ENCODE measurements at regions not wholly inside any gene's neighbourhood (a gene's known extent, or its start where the extent isn't known, plus 50 kb on each side); places are given as distances from the start of the nearest gene placed in this dataset.

DNA sequence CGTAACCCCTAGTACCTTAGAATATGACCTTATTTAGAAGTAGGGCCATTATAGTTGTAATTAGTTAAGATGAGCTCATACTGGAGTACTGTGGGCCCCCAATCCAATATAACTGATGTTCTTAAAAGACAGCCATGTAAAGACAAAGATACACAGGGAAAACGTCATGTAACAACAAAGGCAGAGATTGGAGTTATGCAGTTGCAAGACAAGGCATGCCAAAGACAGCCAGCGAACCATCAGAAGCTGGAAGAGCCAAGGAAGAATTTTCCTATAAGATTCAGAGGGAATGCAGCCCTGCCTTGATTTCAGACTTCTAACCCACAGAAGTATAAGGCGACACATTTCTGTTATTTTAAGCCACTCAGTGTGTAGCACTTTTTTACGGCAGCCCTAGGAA lies 55.9 kb upstream of the TLK1 start:
- in situ Hi-C loops (cut with HindIII; ENCODE audit: low pct_unique_long_range_greater_than_20kb, low sequenced_read_pairs): no loop called here
- POLR2A ChIA-PET: no interaction called here
- no TSS peak for BruUV-seq (replicated peaks)

DNA sequence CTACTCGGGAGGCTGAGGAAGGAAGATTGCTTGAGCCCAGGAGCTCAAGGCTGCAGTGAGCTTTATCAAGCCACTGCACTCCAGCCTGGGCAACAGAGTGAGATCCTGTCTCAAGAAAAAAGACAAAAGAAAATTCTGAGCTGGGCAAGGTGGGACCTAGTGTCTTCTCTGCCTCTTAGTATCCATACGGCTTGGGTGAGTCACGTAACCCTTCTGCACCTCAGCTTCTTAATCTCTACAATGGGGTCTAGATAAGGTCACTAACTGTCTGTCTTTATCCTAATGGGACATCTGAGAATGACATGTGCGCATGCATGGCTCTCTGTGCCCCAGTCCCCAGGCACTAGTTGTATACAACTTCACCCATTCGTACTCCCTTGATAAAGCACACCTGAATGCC lies 53.4 kb upstream of the TLK1 start:
- H3K36me3 ChIP-seq (ENCODE audit: control insufficient read depth, insufficient read depth, low read length): no peaks in the 10 kb centered on the region
- TF ChIP-seq, protein P1, sequence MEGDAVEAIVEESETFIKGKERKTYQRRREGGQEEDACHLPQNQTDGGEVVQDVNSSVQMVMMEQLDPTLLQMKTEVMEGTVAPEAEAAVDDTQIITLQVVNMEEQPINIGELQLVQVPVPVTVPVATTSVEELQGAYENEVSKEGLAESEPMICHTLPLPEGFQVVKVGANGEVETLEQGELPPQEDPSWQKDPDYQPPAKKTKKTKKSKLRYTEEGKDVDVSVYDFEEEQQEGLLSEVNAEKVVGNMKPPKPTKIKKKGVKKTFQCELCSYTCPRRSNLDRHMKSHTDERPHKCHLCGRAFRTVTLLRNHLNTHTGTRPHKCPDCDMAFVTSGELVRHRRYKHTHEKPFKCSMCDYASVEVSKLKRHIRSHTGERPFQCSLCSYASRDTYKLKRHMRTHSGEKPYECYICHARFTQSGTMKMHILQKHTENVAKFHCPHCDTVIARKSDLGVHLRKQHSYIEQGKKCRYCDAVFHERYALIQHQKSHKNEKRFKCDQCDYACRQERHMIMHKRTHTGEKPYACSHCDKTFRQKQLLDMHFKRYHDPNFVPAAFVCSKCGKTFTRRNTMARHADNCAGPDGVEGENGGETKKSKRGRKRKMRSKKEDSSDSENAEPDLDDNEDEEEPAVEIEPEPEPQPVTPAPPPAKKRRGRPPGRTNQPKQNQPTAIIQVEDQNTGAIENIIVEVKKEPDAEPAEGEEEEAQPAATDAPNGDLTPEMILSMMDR (IDR thresholded peaks at IDR 0.05): no peak
- no peak for TF ChIP-seq TCF7L2 (IDR thresholded peaks at IDR 0.05; ENCODE audit: low read depth, low read length)
- no peaks in the 10 kb centered on the region for H3K9me3 ChIP-seq (ENCODE audit: control insufficient read depth, insufficient read depth, low read depth, low read length)
- intact Hi-C loops (cut with micrococcal nuclease; ENCODE audit: unreplicated experiment) (no loop called here), in situ Hi-C loops (cut with HindIII; ENCODE audit: low pct_unique_long_range_greater_than_20kb, low sequenced_read_pairs) (no loop called here)
- POLR2A ChIA-PET: no interaction called here
- DNase-seq (ENCODE audit: low read depth, low spot score) (no peak), ATAC-seq (no peak)
- CTCF ChIA-PET: no interaction called here
- peaks cover 4% of the 10 kb centered on the region; the same call in 1 of the 2 replicates for H3K4me1 ChIP-seq (ENCODE audit: control insufficient read depth, insufficient read depth, low read length)
- BruUV-seq (replicated peaks): no TSS peak
- H3K4me3 ChIP-seq (ENCODE audit: low read depth in 2 of 2, low read length in 2 of 2): no peak overlapping the region
- H3K27ac ChIP-seq (ENCODE audit: low read length): no peak overlapping the region
- H3K27me3 ChIP-seq (ENCODE audit: control insufficient read depth, insufficient read depth, low read length): no peaks in the 10 kb centered on the region

More for the DNA sequence above, 55.9 kb upstream of the TLK1 start:
- intact Hi-C loops (cut with micrococcal nuclease; ENCODE audit: unreplicated experiment): no loop called here
- H3K9me3 ChIP-seq (ENCODE audit: control insufficient read depth, insufficient read depth, low read depth, low read length): no peaks in the 10 kb centered on the region
- ATAC-seq (no peak), DNase-seq (ENCODE audit: low read depth, low spot score) (no peak)
- no peak overlapping the region for H3K4me3 ChIP-seq (ENCODE audit: low read depth in 2 of 2, low read length in 2 of 2)
- H3K36me3 ChIP-seq (ENCODE audit: control insufficient read depth, insufficient read depth, low read length): no peaks in the 10 kb centered on the region
- H3K27me3 ChIP-seq (ENCODE audit: control insufficient read depth, insufficient read depth, low read length): no peaks in the 10 kb centered on the region
- no peaks in the 10 kb centered on the region for H3K4me1 ChIP-seq (ENCODE audit: control insufficient read depth, insufficient read depth, low read length)
- CTCF ChIA-PET: no interaction called here
- TF ChIP-seq POLR2AphosphoS5 (IDR thresholded peaks at IDR 0.05; ENCODE audit: low read depth, low read length): no peak
- TF ChIP-seq SIN3A (IDR thresholded peaks at IDR 0.05; ENCODE audit: borderline replicate concordance, insufficient read depth, low read depth, low read length): no peak
- TF ChIP-seq TCF7L2 (IDR thresholded peaks at IDR 0.05; ENCODE audit: low read depth, low read length): no peak
- TF ChIP-seq, protein P2, sequence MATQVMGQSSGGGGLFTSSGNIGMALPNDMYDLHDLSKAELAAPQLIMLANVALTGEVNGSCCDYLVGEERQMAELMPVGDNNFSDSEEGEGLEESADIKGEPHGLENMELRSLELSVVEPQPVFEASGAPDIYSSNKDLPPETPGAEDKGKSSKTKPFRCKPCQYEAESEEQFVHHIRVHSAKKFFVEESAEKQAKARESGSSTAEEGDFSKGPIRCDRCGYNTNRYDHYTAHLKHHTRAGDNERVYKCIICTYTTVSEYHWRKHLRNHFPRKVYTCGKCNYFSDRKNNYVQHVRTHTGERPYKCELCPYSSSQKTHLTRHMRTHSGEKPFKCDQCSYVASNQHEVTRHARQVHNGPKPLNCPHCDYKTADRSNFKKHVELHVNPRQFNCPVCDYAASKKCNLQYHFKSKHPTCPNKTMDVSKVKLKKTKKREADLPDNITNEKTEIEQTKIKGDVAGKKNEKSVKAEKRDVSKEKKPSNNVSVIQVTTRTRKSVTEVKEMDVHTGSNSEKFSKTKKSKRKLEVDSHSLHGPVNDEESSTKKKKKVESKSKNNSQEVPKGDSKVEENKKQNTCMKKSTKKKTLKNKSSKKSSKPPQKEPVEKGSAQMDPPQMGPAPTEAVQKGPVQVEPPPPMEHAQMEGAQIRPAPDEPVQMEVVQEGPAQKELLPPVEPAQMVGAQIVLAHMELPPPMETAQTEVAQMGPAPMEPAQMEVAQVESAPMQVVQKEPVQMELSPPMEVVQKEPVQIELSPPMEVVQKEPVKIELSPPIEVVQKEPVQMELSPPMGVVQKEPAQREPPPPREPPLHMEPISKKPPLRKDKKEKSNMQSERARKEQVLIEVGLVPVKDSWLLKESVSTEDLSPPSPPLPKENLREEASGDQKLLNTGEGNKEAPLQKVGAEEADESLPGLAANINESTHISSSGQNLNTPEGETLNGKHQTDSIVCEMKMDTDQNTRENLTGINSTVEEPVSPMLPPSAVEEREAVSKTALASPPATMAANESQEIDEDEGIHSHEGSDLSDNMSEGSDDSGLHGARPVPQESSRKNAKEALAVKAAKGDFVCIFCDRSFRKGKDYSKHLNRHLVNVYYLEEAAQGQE (IDR thresholded peaks at IDR 0.05; ENCODE audit: insufficient read depth in 1 of 2, low read depth in 2 of 2, low read length in 1 of 2): no peak
- TF ChIP-seq, protein P1 (IDR thresholded peaks at IDR 0.05): no peak
- no peak overlapping the region for H3K27ac ChIP-seq (ENCODE audit: low read length)

All from Panc1 (cell line).